ENCODE measurements at regions not wholly inside any gene's neighbourhood (a gene's known extent, or its start where the extent isn't known, plus 50 kb on each side); places are given as distances from the start of the nearest gene placed in this dataset.

DNA sequence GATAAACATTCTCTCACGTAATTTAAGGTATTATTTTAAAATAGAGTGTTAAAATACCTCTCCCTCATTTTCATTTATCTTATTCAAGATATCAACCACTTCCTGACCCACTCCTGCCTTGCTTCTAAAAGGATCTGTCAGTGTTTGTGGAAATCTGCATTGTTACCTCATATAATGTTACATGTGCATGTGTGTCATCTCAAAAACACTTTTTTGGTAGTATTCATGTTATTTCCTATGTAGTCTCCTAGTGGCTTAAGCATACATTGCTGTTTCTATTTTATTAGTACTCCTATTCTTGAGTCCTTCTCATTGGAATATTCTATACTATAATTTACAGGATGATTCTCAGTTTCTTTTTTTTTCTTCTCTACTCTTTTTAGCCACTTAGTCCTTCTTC lies 1360.7 kb upstream of the CELF2 start:
- no peak for DNase-seq (ENCODE audit: low read depth)
- TF ChIP-seq, protein P1, sequence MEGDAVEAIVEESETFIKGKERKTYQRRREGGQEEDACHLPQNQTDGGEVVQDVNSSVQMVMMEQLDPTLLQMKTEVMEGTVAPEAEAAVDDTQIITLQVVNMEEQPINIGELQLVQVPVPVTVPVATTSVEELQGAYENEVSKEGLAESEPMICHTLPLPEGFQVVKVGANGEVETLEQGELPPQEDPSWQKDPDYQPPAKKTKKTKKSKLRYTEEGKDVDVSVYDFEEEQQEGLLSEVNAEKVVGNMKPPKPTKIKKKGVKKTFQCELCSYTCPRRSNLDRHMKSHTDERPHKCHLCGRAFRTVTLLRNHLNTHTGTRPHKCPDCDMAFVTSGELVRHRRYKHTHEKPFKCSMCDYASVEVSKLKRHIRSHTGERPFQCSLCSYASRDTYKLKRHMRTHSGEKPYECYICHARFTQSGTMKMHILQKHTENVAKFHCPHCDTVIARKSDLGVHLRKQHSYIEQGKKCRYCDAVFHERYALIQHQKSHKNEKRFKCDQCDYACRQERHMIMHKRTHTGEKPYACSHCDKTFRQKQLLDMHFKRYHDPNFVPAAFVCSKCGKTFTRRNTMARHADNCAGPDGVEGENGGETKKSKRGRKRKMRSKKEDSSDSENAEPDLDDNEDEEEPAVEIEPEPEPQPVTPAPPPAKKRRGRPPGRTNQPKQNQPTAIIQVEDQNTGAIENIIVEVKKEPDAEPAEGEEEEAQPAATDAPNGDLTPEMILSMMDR (IDR thresholded peaks at IDR 0.05; ENCODE audit: low read length, missing control alignments), result no peak
- no peak overlapping the region for H3K4me3 ChIP-seq (replicated peaks; ENCODE audit: low read depth, low read length)

DNA sequence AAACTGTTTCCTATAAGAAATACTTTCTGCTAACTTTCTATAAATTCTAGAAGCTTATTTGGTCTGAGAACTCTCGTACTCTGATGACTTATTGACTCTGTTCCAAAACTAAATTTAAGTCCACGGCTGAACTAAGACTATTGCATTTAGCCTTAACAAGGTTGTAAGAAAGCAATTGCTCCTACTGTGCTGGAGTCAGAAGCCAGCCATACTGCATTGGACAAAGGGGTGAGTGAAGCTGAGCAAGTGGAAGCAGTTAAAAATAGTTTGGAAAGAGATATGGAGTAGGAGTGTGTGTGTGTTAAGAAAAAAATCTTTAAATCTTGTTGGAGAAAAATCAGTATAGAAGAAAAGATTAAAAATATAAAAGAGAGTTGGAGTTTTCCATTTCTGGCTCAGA lies 1360.1 kb upstream of the CELF2 start:
- TF ChIP-seq, protein P1 (IDR thresholded peaks at IDR 0.05; ENCODE audit: low read length, missing control alignments), result no peak
- H3K4me3 ChIP-seq (replicated peaks; ENCODE audit: low read depth, low read length), result no peak overlapping the region
- DNase-seq (ENCODE audit: low read depth), result no peak

DNA sequence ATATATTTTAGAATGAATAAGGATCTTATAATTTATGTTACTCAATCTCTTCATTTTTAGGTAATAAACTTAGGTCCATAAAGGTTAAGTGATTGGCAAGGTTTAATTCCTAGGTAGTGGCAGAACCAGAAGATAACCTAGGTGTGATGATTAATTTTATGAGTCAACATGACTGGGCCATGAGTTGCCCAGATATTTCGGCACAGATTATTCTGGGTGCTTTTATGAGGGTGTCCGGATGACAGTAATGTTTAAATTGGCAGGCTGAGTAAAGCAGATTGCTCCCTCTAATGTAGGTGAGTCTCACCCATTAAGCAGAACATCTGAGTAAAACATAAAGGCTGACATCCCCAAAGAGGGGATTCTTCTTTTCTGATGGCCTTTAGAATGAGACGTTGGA lies 1349.3 kb upstream of the CELF2 start:
- H3K4me3 ChIP-seq (replicated peaks; ENCODE audit: low read depth, low read length), result no peak overlapping the region
- no peak for DNase-seq (ENCODE audit: low read depth)
- TF ChIP-seq, protein P1 (IDR thresholded peaks at IDR 0.05; ENCODE audit: low read length, missing control alignments), result no peak

DNA sequence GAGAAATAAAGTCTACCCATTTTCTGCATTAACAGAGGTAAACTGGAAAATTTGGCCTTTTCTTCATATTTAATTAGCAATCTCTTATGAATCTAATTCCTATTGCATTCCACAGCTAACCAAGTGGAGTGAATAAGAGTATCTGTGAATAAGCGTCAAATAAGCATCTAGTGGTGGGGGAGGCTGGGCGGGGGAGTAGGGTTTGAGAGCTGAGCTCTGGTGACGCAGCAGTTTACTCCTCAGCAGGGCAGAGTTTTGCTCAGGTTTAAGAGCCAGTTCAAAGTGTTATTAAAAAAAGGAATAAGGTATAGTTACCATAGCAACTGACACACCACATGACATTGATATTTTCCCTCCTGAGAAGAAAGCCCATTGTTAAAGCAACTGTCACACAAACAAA lies 1346.8 kb upstream of the CELF2 start:
- TF ChIP-seq, protein P1 (IDR thresholded peaks at IDR 0.05; ENCODE audit: low read length, missing control alignments), result no peak
- peak; percentile 1 for DNase-seq (ENCODE audit: low read depth)
- no peak overlapping the region for H3K4me3 ChIP-seq (replicated peaks; ENCODE audit: low read depth, low read length)

GRCh38 chr10:9681655-9682054 lies 1336.0 kb upstream of the CELF2 start:
- TF ChIP-seq, protein P1 (IDR thresholded peaks at IDR 0.05; ENCODE audit: low read length, missing control alignments), result no peak
- DNase-seq (ENCODE audit: low read depth), result no peak
- no peak overlapping the region for H3K4me3 ChIP-seq (replicated peaks; ENCODE audit: low read depth, low read length)

DNA sequence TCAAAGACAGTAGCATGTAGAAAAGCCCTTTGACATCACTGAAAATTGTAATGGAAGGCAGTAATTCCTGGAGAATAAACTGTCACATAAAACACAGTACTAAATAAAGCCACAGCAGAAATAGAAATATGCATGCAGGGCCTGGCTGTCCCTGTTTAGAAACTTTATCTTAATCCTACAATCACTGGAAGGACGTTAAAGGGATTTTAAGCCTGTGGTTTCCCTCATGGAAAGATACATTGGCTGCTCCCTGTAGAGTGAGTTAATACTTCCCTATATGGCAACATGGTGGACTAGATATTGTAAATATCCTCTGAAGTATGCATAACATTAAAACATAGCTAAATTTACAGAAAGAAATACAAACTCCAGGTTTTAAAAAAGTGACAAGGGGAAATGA lies 1334.9 kb upstream of the CELF2 start:
- no peak overlapping the region for H3K4me3 ChIP-seq (replicated peaks; ENCODE audit: low read depth, low read length)
- TF ChIP-seq, protein P1 (IDR thresholded peaks at IDR 0.05; ENCODE audit: low read length, missing control alignments), result no peak
- no peak for DNase-seq (ENCODE audit: low read depth)

GRCh38 chr10:9684186-9684585 lies 1333.5 kb upstream of the CELF2 start:
- TF ChIP-seq, protein P1 (IDR thresholded peaks at IDR 0.05; ENCODE audit: low read length, missing control alignments), result no peak
- H3K4me3 ChIP-seq (replicated peaks; ENCODE audit: low read depth, low read length), result no peak overlapping the region
- DNase-seq (ENCODE audit: low read depth), result no peak
